ENCODE measurements at regions not wholly inside any gene's neighbourhood (a gene's known extent, or its start where the extent isn't known, plus 50 kb on each side); places are given as distances from the start of the nearest gene placed in this dataset.

- no peak for DNase-seq
Measured at GRCh38 chr4:138919094-138919936, 96.3 kb upstream of the NOCT start.

GRCh38 chr4:138918169-138918869 is 97.3 kb upstream of the NOCT start:
- no peak for DNase-seq

- no peak for DNase-seq
Measured at GRCh38 chr4:138916763-138917162, 98.8 kb upstream of the NOCT start.

GRCh38 chr4:138915756-138916155 is 99.8 kb upstream of the NOCT start:
- no peak for DNase-seq

- DNase-seq: no peak
Measured at GRCh38 chr4:138912704-138913340, 102.8 kb upstream of the NOCT start.

GRCh38 chr4:138911909-138912703 is 103.5 kb upstream of the NOCT start:
- no peak for DNase-seq

GRCh38 chr4:138910914-138911336 is 104.7 kb upstream of the NOCT start:
- DNase-seq: no peak

GRCh38 chr4:138910195-138910913 is 105.2 kb upstream of the NOCT start:
- DNase-seq: no peak

- DNase-seq: no peak
Measured at GRCh38 chr4:138909587-138909986, 106.0 kb upstream of the NOCT start.

- no peak for DNase-seq
Measured at GRCh38 chr4:138908134-138908533, 107.4 kb upstream of the NOCT start.

- DNase-seq: no peak
Measured at GRCh38 chr4:138907174-138907573, 108.4 kb upstream of the NOCT start.

GRCh38 chr4:138904793-138905192 is 110.8 kb upstream of the NOCT start:
- DNase-seq: no peak

GRCh38 chr4:138903185-138903584 is 112.4 kb upstream of the NOCT start:
- no peak for DNase-seq

GRCh38 chr4:138902705-138903104 is 112.9 kb upstream of the NOCT start:
- DNase-seq: no peak

GRCh38 chr4:138901177-138901576 is 114.4 kb upstream of the NOCT start:
- DNase-seq: no peak

- DNase-seq: no peak
Measured at GRCh38 chr4:138899999-138900398, 115.6 kb upstream of the NOCT start.

- DNase-seq: no peak
Measured at GRCh38 chr4:138898282-138898681, 117.3 kb upstream of the NOCT start.

- DNase-seq: no peak
Measured at GRCh38 chr4:138897811-138898226, 117.8 kb upstream of the NOCT start.

- no peak for DNase-seq
Measured at GRCh38 chr4:138894709-138895108, 120.9 kb upstream of the NOCT start.

GRCh38 chr4:138894011-138894410 is 121.6 kb upstream of the NOCT start:
- DNase-seq: no peak

GRCh38 chr4:138892483-138893407 is 122.8 kb upstream of the NOCT start:
- no peak for DNase-seq

Measured in SIG-M5 (cell line).